Nucleus accumbens (tissue), 56 donors: ENCODE measurements at regions not wholly inside any gene's neighbourhood (a gene's known extent, or its start where the extent isn't known, plus 50 kb on each side); places are given as distances from the start of the nearest gene placed in this dataset.
A peak's percentile ranks its signal among the peaks of the same experiment; 100 is the strongest.

ENCODE experiments used
- DNase-seq, 56 donors: peaks; one replicate each; lab custom pipeline; 2025; lab: John Stamatoyannopoulos, UW

DNA sequence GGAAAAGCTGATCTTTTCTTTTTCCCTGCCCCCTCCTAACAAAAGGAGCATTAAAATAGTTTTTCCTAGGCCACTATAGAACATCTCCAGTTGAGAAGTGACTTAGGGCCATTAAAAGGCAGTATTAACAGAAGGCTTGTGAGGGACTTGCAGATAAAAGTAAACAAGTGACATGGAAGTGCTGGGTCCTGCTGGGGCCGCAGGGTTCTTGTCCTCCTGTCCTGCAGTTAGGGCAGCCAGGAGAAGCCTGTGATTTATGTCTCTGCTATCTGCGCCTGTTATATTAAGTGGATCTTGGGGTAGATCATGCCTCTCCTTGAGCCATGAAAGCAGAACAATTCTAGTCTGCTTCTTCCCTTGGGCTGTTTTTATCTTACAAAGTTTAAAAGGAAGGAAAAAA is 271.4 kb upstream of the C11orf87 start:
- no peak for DNase-seq

DNA sequence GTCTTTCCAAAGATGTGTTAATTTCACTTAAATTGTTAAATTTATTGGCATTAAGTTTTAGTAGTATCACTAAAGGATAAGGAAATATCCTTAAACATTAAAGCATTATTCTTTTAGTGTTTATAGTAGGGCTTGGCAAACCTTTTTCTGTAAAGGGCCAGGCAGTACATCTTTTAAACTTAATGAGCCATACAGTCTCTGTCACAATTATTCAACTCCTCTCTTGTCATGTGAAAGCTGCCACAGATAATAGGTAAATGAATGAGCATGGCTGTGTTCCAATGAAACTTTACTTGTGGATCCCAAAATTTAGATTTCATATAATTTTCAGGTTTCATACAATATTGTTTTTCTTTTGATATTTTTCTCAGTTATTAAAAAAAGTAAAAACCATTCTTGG is 268.2 kb upstream of the C11orf87 start:
- no peak for DNase-seq

DNA sequence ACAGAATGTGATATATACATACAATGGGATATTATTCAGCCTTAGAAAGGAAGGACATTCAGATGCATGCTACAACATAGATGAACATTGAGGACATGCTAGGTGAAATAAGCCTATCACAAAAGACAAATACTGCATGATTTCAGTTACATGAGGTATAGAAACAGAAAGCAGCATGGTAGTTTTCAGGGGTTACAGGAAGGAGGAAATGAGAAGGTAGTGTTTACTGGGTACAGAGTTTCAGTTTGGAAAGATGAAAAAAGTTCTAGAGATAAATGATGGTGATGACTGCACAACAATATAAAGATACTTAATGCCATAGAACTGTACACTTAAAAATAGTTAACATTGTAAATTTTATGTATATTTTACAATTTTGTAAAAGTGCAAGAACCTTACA is 266.7 kb upstream of the C11orf87 start:
- DNase-seq: no peak

DNA sequence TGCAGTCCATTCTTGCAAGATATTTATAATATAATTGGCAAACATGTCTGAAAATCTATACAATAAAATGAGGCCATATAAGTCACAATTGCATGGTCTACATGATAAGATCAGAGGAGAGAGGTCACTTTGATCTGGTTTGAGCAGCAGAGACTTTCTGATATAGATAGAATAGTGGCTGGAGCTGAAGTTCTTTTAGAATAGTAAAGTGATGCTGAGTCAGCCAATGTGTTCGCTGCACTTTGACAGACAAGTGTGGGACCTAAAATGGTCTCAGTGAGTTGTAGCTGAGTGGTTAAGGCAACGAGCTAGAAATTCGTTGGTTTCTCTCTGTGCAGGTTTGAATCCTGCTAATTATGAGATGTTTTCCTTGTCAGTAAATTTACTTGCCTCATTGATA is 257.0 kb upstream of the C11orf87 start:
- no peak for DNase-seq

DNA sequence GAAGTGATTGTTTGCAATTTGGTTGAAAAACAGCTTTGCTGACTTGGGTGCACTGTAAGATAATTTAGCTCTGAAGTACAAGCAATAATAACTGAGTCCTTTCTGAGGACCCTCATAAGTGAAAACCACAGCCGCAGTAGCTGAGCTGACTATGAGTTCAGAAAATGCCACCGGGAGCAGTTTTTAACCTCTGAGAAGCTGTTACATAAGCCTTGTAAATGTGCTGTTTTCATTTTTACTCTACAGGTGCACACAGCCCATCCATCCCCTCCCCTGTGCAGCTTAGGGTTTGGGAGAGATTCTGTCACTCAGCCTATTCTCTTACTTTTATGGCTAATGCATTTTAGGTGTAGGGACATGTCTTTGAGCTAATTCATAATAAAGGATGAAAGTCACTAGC is 255.5 kb upstream of the C11orf87 start:
- no peak for DNase-seq

DNA sequence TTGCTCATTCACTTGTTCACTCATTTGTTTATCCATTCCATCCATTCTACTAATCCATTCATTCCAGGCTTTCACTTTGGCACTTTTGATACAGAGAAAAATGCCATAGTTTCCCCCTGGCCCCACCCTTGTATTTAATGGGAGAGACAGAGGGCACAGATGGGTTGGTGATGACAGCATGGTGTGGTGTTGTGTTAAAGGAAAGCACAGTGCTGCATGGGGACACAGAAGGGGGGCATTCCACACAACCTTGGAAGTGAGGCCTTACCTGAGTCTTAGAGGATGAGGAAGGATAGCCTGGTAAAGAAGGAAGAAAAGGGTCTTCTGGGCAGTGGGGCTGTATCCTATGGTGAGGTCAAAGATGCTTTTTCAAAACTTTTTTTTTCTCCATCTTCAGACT is 248.5 kb upstream of the C11orf87 start:
- DNase-seq: no peak

DNA sequence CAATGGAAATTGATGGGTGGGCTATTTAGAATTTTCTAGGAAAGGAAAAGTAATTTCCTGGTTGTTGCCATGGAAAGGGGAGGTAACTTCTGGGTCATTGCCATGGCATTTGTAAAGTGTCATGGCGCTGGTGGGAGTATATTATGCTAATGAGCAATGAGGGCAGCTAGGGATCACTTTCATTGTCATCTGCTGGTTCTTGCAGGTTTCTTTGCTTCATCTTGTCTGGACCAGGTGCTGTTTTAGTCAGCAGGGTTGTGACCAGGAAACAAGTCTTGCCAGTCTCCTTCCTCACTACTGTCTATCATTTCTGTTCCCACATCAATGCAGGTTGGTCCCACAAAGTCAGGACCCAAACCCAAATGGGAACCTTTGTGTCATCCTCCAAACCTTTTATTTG is 237.6 kb upstream of the C11orf87 start:
- DNase-seq: no peak

DNA sequence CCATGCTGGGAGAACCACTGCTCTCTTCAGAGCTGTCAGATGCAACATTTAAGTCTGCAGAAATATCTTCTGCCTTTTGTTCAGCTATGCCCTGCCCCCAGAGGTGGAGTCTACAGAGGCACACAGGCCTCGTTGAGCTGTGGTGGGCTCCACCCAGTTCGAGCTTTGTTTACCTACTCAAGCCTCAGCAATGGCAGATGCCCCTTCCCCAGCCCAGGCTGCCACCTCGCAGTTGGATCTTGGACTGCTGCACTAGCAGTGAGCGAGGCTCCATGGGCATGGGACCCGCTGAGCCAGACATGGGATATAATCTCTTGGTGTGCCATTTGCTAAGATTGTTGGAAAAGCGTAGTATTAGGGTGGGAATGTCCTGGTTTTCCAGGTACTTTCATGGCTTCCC is 229.1 kb upstream of the C11orf87 start:
- DNase-seq: no peak

DNA sequence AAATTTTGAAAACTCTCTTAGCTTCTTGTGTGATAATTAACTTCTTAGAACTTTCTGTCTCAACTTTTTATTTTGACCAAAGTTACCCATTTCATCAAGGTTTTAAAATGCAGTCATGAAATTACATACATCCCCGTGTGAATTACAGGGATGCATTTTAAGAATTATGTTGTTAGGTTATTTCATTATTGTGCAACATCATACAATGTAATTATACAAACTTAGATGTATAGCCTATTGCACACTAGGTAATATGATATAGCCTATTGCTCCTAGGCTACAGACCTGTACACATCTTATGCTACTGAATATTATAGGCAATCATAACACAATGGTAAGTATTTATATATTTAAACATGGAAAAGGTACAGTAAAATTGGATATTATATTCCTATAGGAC is 228.1 kb upstream of the C11orf87 start:
- DNase-seq: no peak

DNA sequence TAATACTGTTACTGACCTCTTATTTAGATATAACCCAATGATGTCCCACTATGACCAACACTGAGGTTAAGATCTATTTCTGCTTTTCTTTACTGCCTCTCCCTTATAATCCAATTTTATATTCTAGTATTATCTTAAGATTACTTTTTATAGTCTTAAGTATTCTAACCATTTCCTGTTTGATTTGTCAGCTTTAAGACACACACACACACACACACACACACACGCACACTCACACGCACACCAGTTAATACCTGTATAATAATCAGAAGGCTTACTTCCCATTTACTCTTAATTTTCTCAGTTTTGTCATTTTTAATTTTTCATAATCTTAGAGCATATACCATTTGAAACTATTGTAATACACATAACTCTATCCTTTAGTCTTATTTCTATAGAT is 226.0 kb upstream of the C11orf87 start:
- DNase-seq: no peak

DNA sequence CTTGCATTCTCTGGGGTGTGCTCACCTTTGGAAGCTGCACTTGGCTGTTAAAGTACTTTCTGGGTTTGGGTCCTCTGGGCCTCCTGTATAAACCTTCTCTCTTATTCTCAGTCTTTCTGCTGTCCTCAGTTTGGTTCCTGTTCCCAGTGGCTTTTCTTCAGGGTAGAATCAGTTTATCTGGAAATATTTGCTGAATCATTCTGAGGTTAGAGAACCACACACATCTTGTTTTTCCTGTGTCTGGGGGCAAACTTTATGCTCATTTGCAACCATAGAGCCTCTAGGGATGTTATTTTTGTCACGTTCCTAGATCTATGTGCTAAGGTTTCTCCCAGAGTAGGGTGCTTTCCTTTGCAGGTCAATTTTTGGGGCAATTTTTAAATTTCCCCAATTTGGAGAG is 224.3 kb upstream of the C11orf87 start:
- DNase-seq: no peak

DNA sequence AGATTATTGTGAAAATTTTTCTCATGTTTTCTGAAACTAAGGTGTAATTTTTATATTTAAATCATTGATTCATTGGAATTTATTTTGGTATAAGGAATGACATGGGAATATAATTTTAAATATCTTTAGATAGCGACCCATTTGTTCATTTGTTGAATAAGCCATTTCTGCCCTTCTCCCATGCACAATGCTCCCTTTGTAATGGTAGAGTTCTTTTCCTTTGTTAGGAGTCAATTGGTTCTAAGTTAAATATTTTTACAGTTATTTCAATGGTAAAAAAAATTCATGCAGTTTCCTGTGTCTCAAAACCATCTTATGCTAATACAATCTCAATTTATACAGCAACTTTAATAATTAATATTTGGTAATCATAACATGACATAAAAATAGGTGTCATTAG is 218.8 kb upstream of the C11orf87 start:
- DNase-seq: no peak

DNA sequence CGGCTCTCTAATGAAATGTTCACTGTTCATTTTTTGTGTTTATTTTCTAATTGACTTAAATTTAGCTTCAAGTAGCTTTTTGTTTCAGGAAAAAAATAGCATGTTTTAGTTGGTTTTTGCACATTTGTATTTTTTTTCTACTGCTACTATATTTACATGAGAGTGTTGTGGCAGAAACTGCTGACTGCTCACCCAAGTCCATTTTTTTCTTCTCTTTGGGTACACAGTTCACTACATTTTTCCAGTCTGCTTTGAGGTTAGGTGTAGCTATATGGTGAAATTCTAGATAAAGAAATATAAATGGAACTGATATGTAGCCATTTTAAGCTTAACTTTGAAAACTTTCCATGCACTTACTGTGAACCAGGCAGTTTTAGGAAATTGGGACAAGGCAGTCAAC is 216.7 kb upstream of the C11orf87 start:
- DNase-seq: no peak

DNA sequence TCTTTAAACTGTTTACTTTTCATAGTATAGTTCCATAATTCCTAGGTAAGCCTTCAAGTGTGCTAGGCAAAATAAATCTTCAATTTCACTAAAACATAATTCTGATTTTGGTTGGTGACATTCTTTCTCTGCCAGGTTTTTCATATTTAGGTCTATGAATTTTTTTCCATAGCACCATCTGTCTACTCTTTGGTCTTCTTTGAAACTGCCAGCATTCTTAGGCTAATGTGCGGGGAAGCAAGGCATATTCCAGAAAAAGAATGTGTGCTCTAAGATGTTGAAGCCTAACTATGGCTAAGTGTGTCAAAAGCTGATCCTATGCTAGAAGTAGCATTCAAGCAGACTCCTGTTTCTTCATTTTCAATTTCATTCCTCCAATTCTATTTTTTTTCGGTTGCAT is 213.9 kb upstream of the C11orf87 start:
- no peak for DNase-seq

DNA sequence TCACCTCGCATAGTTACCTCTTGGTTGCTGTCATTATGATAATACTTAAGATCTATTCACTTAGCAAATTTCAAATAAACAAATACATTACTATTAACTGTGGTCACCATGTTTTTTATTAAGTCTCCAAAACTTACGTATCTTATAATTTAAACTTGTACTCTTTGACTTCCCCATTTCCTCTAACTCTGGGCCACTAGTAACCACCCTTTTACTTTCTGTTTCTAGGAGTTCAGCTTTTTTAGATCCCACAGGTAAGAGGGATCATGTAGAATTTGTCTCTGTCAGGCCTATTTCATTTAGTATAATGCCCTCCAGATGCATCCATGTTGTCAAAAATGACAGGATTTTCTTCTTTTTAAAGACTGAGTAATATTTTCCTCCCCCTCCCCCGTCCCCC is 212.4 kb upstream of the C11orf87 start:
- DNase-seq: no peak

DNA sequence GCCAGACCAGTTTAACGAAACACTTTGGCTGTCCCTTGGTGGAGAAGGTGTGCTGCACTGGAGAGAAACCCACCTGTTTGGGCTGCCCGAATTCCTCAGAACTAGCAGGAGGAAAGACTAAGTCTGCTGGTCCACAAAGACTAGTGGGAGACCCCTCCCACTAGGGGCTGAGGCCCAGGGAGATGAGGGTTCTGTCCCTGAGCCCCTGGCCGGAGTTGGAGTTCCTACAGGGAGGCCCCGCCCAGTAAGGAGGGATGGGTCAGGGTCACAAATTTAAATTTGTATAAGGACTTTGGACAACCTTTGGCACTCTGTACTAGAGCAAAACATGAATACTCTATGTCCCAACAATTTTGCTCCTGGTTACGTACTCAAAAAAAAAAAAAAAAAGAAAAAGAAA is 200.8 kb upstream of the C11orf87 start:
- no peak for DNase-seq

DNA sequence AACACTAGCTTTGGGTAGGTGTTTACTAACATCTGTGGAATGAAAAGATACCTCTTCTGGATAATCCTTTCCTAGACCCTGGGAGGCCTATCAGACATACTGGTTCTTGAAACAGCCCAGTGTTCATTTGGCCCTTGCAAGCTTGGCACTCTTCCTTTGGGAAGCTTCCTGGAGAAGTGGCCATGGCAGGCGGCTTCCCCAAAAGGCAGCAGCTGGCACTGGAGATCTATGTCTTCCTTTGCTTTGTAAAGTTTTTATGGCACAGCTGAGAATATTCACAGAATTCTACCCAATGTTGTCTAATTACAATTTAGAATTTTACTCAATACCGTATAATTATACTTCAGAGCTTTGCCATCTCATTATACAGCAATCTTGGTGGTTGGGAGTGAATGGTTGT is 199.2 kb upstream of the C11orf87 start:
- DNase-seq: peak in 1 of 56 donors; percentile 2

DNA sequence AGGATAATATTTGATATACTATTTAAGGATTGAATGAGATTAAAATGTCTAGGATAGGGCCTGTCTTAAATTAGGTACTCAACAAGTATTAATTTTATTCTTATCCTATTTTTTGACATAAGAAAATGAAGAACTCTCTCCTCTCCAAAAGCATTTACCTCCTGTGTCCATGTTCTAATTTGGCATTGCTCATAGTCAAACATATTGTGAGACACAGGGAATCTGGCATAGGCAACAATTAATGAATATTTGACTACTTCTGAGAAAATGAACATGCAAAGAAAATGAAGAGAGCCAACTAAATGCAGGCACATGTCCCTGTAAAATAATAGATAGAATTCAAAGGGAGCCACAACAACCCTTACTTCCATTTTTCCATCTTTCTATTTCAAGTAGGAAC is 198.5 kb upstream of the C11orf87 start:
- DNase-seq: no peak

DNA sequence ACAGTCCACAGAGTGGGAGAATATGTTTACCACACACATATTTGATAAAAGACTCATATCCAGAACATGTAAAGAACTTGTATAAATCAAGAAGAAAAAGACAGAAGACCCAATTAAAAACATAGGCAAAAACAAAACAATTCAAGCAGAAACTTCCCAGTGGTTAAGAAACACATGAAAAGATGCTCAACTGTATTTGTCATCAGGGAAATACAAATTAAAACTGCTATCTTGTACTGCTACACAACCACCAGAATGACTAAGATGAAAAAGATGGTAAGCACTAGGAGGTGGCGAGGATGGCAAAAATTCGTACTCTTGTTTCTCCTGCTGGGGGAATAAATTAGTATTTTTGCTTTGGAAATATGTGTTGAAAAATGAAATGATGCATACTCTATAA is 192.3 kb upstream of the C11orf87 start:
- no peak for DNase-seq

DNA sequence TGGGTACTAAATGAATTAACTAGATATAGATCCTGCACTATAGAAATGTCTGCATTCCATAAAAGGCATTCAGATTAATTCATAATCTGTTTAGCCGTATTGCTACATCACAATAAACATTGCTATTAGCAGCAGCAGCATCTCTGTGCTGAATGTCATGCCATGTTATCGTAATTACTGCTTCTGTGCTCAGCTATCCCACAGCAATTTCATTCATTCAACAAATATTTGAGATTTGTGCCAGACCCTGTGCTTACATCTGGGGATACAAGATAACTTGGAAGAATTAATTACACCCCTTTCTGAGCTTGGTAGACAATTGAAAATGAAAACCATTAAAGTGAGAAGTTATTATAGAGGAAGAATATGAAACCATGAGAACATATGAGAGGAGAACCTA is 185.8 kb upstream of the C11orf87 start:
- no peak for DNase-seq

DNA sequence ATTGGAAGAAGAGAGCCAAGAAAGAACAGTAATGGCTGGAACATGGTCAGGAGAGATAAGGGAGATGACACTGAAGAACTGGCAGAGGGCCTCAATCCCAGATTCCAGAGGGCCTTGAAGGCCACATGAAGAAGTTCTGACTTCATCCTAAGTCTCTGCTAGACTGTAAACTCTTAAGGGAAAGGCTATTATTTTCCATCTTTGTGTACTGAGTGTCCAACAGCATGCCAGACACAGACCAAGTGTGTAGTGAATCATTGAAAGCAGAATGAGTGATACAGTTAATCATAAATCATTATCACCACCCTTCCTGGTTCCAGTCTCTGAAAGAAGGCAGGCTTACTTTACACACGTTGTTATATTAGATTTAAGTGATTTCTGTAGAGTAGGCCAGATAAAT is 185.3 kb upstream of the C11orf87 start:
- DNase-seq: no peak

DNA sequence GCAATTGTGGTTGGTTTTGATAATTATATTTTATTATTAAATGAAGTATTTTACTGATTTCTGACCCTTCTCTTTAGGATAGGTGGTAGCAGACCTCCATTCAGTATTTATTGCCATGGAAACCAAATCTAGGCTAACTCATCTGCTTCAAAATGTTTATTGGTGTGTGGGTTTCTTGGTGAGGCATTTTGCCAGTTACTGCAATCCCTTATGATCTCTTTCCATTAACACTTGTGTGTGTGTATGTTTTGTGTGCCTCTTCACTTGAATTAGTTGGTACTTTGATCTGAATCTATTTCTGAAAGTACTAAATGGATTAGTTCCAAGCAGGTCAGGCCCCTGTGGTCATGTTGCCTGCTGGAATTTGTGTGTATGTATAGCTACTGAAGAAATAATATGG is 184.4 kb upstream of the C11orf87 start:
- DNase-seq: no peak

DNA sequence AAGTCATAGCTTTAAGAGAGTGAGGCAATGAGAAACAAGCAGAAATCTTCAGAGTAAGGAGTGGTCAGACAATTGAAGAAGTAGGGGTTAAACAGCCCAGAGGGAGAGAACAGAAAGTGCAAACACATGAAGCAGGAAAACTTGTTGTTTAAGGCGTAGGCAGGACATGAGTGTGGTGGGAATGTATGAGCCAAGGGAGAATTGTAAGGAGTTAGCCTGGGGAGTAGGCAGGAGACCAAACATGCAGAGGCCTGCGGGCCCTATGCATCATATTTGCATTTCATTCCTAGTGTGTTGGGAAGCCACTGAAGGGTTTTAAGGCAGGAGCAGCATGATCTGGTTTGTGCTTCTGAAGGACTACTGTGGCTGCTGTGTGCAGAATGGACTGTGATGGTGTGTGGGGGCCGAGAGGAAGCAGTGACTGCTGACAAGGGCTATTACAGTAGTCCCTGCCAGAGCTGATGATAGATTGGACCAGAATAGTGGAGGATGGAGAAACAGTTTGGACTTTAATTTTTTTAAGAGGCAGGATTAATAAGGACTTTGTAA is 179.9 kb upstream of the C11orf87 start:
- DNase-seq: no peak

DNA sequence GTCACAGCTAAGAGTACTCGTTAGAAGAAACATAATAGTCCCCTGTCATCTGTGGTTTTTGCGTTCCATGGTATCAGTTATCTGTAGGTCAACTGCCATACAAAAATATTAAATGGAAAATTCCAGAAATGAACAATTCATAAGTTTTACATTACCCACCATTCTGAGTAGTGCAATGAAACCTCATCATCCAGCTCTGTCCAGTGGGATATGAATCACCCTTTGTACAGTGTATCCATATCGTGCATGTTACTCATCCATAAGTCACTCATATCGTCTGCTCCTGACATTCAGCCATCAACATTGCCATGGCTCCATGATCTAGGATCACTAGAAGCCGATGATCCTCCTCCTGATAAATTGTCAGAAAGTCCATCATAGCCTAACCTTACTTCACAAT is 174.9 kb upstream of the C11orf87 start:
- DNase-seq: no peak
